K562 (cell line): ENCODE measurements at regions not wholly inside any gene's neighbourhood (a gene's known extent, or its start where the extent isn't known, plus 50 kb on each side); places are given as distances from the start of the nearest gene placed in this dataset.

Experiments used
- TAF1 ChIP-seq: IDR thresholded peaks from 2 replicates; pipeline ENCODE4 v1.6.1; 2011; ENCODE audit warnings: mild to moderate bottlenecking, low read length, moderate library complexity; ENCODE audit not compliant: insufficient read depth, control insufficient read depth, severe bottlenecking; ENCODE audit errors: extremely low read depth

- TF ChIP-seq TAF1: peak; percentile 13
These were observed 53.3 kb upstream of the HECW1 start (continued) for GRCh38 chr7:43059067-43059600.
